Osteocyte (in vitro differentiated cells): ENCODE measurements at regions not wholly inside any gene's neighbourhood (a gene's known extent, or its start where the extent isn't known, plus 50 kb on each side); places are given as distances from the start of the nearest gene placed in this dataset.

Source experiments
- DNase-seq: peaks from one replicate; pipeline ENCODE4 v3.0.0; 2021; ENCODE audit warnings: mixed read lengths; ENCODE audit not compliant: unreplicated experiment; ENCODE audit errors: extremely low spot score
- H3K27ac Mint-ChIP-seq: one replicate; pipeline ENCODE4 v1.8.0; 2021; ENCODE audit warnings: mild to moderate bottlenecking, mixed read lengths; ENCODE audit not compliant: unreplicated experiment
- H3K27me3 Mint-ChIP-seq: one replicate; pipeline ENCODE4 v1.8.0; 2021; ENCODE audit warnings: mixed read lengths; ENCODE audit not compliant: unreplicated experiment
- H3K36me3 Mint-ChIP-seq: one replicate; pipeline ENCODE4 v1.8.0; 2021; ENCODE audit warnings: mixed read lengths; ENCODE audit not compliant: unreplicated experiment
- H3K4me1 Mint-ChIP-seq: one replicate; pipeline ENCODE4 v1.8.0; 2021; ENCODE audit warnings: mixed read lengths; ENCODE audit not compliant: unreplicated experiment
- H3K4me3 Mint-ChIP-seq: one replicate; pipeline ENCODE4 v1.8.0; 2021; ENCODE audit warnings: mild to moderate bottlenecking, moderate library complexity, mixed read lengths; ENCODE audit not compliant: unreplicated experiment
- H3K9me3 Mint-ChIP-seq: one replicate; pipeline ENCODE4 v1.8.0; 2021; ENCODE audit warnings: mixed read lengths; ENCODE audit not compliant: unreplicated experiment
- TF ChIP-seq, protein P1 (sequence below): fragments of 200-600 bp; sonication (generic); IDR thresholded peaks from 2 replicates; pipeline ENCODE4 v1.5.0; 2021; ENCODE audit warnings: antibody characterized with exemption, mild to moderate bottlenecking, moderate library complexity

DNA sequence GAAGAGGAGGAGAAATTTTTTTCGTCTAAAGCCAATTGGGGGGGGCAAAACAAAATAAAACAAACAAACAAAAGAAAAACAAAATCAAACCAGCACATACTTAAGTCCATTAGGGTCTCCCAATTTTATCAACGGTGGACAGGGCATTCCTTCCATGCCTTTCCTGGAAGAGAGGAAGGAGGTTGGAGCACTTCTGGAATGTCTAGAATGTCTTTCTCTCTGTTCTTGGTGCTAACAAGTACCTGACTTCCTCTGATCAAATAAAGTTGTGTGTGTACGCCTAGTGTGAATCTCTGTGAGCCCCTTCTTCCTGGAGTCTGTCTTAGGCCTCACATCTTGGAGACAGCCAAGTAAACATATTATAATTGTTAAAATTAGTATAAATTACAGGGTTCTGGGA lies 399.0 kb upstream of the LRRTM1 start:
- Mint-ChIP-seq H3K27me3 (no peaks in the 10 kb centered on the region), H3K4me3 (no peak overlapping the region), H3K36me3 (no peaks in the 10 kb centered on the region), H3K27ac (no peak overlapping the region), H3K4me1 (no peaks in the 10 kb centered on the region), H3K9me3 (peaks cover 36% of the 10 kb centered on the region)
- TF ChIP-seq, protein P1, sequence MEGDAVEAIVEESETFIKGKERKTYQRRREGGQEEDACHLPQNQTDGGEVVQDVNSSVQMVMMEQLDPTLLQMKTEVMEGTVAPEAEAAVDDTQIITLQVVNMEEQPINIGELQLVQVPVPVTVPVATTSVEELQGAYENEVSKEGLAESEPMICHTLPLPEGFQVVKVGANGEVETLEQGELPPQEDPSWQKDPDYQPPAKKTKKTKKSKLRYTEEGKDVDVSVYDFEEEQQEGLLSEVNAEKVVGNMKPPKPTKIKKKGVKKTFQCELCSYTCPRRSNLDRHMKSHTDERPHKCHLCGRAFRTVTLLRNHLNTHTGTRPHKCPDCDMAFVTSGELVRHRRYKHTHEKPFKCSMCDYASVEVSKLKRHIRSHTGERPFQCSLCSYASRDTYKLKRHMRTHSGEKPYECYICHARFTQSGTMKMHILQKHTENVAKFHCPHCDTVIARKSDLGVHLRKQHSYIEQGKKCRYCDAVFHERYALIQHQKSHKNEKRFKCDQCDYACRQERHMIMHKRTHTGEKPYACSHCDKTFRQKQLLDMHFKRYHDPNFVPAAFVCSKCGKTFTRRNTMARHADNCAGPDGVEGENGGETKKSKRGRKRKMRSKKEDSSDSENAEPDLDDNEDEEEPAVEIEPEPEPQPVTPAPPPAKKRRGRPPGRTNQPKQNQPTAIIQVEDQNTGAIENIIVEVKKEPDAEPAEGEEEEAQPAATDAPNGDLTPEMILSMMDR, result no peak
- no peak for DNase-seq

DNA sequence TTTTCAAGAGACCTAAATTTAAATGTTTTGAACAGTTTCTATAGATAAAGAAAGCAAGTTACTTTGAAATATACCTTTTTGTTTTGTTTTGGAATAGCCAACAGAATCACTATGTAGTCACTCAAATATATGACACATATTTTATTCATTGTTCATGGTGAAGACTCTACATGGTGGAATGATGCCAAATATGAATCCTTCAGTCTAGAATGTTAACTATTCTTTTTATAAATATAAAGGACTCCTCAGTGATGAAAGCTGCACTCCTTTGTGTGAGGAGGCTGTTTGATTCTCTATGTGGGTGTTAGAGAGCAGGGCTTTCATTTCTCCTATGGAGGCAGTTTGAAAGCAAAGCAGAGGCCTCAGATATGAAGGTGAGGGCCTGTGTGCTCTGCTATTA lies 396.4 kb upstream of the LRRTM1 start:
- DNase-seq, result no peak
- Mint-ChIP-seq H3K4me3 (no peak overlapping the region), H3K27me3 (no peaks in the 10 kb centered on the region), H3K4me1 (no peaks in the 10 kb centered on the region), H3K9me3 (peaks cover 38% of the 10 kb centered on the region), H3K27ac (no peak overlapping the region), H3K36me3 (no peaks in the 10 kb centered on the region)
- TF ChIP-seq, protein P1, result no peak
